ENCODE measurements at regions not wholly inside any gene's neighbourhood (a gene's known extent, or its start where the extent isn't known, plus 50 kb on each side); places are given as distances from the start of the nearest gene placed in this dataset.
"Not testable (repeated sequence)": the region's sequence is repeated elsewhere in the genome, so short reads cannot be mapped to it uniquely, and the experiment has no call there.

DNA sequence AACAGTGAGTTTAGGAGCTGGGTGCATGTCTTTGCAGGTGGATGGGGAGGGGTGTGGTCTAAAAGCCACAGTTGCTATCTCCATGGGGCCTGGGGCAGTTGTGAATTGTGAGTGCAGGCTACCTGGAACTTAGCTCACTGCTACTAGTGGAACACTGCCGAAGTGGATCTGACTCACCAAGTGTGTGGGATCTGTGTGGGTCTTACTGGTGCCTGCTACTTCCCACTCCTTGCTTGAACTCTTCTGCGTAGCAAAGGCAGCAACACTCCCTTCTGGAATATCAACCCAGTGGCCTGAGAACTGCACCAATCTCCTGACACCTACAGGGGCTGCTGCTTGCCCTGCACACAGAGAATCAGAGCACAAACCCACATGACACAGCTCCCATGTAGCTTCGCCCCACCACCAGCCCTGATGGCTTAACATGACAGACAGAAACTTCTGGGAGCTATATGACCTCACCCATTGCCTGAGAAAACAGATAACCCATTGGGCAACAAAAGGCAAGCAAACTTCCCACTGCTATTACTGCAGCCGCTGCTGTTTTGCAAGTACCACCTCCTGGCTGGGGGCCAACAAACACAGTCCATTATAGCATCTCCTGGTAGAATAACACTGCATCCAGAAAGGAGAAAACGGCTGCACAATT, 455.1 kb upstream of the DDX18 start:
- no peak for DNase-seq (ENCODE audit: low read depth)

DNA sequence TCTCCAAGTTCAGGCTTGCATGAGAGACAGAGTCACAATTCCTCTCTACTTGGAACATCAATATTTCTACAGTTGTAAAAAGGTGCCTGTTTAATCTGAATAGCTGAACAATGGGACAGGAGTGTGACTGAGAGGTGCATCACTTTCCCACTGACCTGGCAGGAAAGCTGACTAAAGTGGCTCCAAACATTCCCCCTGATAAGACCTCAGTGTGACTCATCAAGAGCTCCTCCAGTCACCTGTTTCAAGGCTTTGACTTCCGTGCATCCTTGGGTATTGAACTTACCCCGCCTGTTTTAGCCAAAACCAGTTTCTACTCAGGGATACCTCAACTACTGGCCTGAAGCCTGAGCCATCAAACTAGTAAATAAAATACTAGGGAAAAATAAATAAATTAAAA, 453.9 kb upstream of the DDX18 start:
- DNase-seq (ENCODE audit: low read depth): no peak

DNA sequence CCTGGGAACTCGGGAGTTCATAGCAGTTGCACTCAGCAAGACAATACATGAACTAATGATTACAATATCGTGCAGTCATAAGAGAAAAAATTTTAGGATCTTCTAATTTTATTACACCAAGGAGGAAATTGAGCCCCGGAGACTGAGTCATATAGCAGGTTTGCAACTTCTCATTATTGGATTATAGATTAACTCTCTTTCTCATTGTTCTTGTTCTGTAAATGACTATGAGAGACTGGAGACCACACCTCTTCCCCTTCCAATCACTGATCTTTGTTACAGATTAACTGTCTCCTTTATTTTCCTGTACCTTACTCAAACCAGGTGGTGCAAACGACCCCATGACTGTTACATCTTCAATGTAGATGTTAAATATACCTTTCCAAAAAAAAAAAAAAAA, 435.8 kb upstream of the DDX18 start:
- DNase-seq (ENCODE audit: low read depth): no peak

DNA sequence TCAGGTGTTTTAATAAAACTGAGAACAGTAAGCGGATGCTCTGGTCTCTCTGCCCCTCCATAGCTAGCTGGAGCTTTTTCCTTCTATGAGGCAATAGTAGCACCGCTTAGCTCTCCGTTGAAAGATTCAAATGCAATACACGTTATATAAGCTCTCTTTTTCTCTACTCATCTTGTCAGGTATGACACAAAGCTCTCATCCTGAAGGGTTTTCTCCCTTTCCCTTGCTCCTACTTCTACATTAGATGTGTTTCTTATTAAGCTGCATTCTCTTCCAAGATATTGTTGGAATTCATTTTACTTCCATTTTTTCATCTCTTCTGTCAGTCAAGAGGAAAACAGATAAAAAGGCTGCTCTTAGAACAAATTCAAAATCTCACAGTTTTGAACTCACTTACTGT, 434.6 kb upstream of the DDX18 start:
- no peak for DNase-seq (ENCODE audit: low read depth)

DNA sequence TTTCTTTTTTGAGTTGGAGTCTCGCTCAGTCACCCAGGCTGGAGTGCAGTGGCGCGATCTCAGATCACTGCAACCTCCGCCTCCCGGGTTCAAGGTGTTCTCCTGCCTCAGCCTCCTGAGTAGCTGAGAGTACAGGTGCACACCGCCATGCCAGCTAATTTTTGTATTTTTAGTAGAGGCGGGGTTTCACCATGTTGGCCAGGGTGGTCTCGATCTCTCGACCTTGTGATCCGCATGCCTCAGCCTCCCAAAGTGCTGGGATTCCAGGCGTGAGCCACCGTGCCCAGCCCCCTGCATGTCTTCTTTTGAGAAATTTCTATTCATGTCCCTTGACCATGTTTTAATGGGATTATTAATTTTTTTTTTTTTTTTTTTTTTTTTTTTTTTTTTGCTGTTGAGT, 430.5 kb upstream of the DDX18 start:
- DNase-seq (ENCODE audit: low read depth): not testable (repeated sequence)

DNA sequence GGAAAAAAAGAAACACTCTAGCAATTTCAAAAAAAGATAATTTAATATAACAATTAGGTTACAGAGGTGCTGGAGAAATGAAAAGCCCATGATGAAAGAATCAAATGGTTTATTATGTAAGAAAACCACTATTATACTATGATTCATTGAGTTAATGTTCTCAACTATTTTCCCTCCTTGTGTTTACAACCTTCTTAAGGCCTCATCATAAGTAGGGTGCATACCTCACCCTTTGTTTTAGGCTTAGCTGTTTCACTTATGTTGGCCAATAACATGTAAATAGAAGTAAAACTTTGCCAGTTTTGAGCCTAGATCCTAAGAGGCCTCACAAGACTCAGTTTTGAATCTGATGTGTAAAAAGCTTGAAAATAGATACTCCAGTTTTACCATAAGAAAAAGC, 418.3 kb upstream of the DDX18 start:
- DNase-seq (ENCODE audit: low read depth): no peak

DNA sequence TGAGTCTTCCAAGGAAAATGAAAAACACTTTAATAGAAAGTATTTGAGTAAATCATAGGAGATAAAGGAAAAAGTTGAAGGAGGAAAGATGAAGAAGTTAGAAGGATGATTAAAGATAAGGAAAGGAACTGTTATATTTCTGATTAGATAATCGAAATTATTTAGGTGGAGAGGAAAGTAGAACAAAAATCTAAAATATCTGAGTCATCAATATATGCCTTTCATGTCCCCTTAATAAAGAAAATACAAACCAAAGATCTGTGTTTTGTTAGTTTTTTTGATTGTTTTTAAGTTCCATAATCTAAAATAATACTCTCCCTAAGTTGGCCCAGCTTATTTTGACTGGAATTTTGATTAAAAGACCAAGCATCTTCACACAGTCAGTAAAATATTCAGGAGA, 412.9 kb upstream of the DDX18 start:
- DNase-seq (ENCODE audit: low read depth): no peak

DNA sequence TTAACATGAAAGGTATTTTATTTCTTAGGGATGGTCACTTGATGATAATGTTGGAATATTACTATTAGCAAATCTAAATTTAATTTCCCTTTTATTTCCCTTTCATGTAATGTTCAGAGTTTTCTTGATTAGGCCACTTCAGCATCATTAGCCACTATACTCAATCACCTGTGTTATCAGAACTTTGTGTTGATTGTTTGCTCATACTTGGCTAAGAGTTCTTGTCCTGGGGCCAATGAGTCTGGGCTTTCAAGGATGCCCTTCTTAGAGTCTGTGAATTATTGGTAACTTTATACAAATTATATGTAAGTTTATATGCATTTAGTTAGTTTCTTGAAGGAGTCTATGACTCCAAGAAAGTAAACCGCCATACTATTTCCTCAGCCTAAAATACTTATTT, 408.0 kb upstream of the DDX18 start:
- DNase-seq (ENCODE audit: low read depth): no peak

DNA sequence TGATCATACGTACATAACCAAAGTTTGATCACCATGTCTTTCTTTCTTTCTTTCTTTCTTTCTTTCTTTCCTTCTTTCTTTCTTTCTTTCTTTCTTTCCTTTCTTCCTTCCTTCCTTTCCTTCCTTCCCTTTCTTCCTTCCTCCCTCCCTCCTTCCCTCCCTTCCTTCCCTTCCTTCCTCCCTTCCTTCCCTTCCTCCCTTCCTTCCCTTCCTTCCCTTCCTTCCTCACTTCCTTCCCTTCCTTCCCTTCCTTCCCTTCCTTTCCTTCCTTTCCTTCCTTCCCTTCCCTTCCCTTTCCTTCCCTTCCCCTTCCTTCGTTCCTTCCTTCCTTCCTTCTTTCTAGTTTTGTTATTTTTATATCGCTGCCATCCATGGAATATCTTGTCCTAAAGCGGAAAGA, 406.7 kb upstream of the DDX18 start:
- DNase-seq (ENCODE audit: low read depth): no peak

DNA sequence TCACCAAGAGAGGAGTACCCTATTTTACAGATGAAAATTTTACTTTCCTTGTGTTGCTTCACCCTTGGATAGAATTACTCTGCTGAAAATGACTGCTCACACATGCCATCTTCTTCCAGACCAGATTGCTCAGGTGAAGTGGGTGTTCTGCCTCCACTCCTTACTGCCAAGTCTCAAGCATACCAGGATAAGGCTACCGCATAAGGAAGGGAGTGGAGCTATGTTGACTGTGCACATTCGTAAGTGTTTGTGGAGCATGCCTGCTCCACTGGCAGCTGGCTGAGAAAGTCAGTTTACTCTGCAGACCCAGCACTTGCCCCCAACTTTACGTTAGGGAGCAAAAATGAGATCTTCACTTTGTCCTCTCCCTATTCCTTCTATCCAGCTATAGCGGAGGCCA, 405.0 kb upstream of the DDX18 start:
- DNase-seq (ENCODE audit: low read depth): no peak

DNA sequence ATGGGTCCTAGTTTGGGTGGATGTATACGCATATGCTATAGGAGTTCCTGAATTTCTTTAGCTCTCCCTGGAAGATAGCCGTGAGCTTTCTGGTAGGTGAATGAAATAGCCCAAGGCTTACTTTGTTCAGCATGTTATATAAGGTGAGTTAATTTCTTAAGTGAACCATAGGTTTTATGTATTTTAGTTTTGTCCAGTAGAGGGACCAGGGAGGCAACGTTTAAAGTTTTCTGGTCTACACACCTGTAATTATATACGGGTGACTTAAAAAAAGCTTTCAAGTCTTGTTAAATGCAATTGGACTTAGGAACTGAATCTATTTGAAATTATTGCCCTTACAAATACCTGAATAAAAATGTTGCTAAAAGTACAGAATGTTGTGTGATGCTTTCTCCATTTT, 402.5 kb upstream of the DDX18 start:
- no peak for DNase-seq (ENCODE audit: low read depth)

DNA sequence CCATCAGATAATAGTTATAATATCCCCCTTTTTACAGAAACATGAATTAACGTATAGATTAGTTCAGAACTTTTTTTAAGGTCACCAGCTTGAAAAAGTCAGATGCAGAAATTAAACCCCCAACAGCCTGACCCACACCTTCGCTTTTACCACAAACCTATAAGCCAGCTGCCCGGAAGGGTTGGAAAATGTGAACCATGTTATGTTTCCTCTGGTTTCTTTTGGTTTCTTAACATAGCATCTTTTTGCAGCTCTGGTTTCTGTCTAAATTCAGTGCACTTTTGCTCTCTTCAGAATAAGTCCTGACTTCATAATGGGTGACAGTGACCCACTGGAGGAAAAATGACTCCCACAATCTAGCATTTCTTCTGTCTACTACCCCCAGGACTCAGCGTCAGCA, 381.7 kb upstream of the DDX18 start:
- no peak for DNase-seq (ENCODE audit: low read depth)

DNA sequence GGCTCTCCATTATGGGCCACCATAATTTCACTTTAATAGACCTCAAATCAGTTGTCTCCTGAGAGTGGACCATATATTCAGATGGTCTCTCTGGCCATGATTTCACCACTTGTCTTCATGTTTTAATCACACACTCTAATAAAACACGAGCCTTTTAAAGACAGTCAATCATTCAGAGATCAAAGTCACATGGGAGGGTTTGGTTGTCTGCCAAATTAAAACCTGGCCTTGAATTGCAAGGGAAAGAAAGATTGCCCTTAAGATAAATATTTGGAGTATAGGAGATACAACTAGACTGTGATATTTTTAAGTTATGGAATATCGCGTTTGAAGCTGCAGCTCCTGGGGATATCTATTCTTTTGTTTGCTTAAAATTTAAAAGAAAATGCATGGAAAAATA, 377.8 kb upstream of the DDX18 start:
- no peak for DNase-seq (ENCODE audit: low read depth)

DNA sequence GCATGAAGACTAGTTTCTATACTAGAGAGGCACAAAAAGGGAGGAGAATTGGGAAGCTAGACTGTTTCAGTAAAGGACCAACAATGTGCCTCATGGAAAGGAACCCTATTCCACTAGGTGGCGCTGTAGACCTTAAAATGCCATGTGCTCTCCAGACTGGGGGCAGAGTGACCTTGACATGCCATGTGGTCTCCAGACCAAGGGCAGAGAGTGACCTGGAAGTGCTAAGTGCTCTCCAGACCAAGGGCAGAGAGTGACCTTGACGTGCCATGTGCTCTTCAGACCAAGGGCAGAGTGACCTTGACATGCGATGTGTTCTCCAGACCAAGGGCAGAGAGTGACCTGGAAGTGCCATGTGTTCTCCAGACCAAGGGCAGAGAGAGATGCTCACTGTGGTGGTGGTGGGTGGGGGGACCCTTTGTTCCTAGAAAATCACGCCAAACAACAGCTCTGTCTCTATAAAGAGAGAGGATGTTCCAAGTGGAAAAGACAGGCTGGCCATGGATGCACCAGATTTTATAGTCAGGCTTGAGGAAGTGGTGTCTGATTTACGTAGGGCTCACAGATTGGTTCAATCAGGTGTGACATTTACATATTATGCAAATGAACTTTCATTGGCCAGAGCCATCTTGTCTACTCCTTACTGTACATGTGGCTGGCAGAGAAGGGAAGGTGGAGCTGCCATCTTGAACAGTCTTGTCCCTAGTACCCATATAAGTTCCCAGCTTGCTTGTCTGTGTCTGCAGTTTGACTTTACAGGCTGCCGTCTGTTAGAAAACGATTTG, 344.0 kb upstream of the DDX18 start:
- DNase-seq (ENCODE audit: low read depth): no peak

DNA sequence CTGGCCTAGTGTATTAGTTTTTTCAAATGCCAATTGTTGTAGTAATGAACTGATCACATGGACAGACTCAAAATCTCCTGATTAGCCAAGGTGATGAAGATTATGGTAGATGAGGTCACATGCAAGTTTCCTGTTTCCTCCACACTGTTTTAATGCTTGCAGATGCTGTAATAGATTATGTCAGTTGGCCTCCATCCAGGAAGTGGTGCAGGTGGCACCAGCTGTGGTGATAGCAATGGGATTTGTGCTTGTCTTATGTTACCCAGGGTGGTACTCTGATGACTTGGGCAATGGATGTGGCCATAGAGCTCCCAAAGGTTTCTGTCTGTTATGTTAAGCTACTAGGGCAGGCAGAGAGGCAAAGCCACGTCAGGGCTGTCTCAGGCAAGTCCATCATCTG, 332.9 kb upstream of the DDX18 start:
- no peak for DNase-seq (ENCODE audit: low read depth)

DNA sequence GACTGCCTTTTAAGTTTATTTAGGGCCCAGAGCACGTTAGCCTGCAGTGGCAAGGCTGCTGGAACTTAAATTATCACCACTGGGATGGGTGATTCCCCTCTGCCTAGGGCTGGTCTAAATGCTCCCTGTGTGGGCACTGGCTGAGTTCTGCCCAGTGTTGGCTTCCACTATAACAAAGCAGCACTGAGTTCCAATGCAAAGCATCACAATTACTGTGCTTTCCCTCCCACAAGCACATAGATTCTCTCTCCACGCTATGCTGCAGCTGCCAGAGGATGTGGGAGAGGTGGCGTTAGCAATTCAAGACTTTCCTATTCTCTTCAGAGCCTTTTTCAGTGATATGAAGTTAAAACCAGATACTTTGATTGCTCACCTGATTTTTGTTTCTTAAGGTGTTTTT, 328.9 kb upstream of the DDX18 start:
- no peak for DNase-seq (ENCODE audit: low read depth)

DNA sequence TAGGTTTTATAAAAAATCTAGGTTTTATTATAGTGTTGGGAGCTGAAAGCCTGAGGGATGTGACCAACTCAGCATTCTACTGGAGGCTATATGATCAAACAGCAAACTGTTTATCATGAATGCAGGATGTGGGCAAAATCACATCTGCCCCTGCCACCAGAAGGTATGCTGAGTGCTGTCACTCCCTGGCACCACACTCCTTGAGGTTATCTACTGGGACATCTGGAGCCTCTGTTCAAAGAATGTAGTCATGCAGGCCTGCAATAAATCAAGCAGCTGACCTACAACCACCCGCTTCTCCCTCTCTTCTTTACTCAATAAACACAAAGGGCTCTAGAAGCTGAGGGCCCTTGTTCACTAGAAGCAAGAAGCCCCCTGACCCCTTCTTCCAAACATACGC, 328.4 kb upstream of the DDX18 start:
- no peak for DNase-seq (ENCODE audit: low read depth)

DNA sequence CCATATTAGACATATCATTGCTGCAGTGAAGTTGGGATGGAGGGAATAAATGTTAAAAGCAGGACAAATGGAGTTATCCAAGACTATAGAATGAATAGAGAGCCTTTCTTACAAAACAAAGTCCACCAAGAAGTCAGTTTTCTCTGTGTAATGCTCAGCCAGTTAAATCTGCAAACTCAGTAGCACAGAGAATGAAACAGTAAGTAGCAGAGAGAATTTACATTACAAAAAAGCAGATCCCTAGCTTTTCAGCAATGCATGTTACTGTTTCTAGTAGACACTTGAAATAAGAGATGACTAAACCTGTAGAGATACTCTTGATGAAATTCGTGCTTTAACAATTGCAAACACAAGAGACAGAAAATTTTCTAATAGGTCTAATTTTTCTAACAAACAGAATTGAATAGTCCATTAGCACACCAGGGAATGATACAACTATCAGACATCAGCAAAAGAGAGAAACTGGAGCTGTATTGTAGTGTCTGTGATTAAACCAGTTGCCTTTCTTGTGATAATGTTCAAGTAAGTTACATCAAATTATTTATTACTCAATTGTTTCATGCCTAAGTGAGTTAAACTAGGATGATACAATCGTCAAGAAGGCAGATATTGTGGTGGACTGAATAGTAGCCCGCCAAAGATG, 322.2 kb upstream of the DDX18 start:
- no peak for DNase-seq (ENCODE audit: low read depth)

DNA sequence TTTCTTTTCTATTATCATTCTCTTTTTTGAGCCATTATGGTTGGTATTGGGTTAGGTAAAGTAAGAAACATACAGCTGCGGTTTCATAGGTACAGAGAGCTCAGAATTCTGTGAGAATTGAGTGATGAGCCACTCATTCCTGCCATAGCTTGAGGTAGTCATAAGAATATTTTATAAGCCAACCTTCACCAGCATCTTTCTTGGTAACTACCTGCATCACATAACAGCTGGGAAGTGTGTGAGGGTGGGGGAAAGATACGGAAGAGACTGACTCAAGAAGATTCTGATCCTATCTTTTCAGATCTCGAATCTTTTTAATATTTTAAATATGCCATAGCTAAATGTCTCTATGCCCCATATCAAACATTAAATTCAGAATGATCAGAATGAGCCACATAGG, 313.8 kb upstream of the DDX18 start:
- DNase-seq (ENCODE audit: low read depth): no peak

DNA sequence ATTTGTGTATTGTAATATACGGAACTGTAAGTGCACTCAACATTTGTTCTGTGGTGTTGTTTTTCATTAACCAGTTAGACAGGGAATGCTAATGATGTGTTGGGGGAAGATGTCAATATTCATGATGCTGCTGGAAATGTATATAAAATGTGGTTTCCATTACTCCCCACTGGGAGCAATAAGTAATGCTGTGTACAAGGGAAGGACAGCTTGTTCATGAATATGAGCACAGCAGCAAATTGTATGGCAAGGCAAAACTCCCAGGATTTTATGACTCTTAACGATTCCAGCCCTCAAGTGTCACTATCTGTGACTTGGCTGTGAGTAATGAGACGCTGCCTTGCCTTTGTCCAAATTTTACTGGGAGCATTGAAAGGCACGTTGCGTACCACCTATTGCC, 312.4 kb upstream of the DDX18 start:
- no peak for DNase-seq (ENCODE audit: low read depth)

DNA sequence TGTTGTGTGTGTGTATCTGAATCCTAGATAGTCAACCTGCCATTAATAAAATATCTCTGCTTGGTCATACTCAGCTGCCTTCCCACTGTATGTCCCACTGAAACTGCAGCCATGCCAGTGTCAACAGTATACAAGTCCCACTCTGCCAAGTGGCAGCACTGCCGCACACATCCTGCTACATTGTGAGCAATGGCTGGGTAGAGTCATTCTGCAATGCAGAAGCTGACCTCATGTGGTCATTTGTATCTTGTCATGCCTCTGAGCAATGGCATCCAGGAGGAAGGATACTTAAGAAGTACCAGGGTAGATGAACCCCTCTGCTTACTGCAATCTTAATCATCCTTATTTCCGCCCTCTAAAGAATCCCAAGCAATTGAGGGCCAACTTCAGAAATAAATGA, 302.2 kb upstream of the DDX18 start:
- no peak for DNase-seq (ENCODE audit: low read depth)

DNA sequence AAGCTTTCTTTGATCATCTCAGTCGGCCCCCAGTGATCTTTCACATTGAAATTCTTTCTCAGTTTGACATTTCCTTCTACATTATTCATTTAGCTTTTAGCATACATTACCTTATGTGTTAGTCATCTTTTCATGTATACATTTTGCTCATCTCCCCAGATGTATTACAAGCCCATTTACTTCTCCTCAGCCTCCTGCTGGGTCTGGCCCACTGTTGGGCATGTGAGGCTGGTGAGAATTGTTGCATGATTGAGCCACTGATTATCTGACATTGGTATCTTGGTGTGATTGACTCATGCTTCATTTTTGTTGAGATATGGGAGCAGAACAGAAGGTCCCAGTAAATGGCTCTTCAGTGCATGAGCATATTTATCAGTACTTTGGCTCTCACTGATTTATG, 300.1 kb upstream of the DDX18 start:
- no peak for DNase-seq (ENCODE audit: low read depth)

DNA sequence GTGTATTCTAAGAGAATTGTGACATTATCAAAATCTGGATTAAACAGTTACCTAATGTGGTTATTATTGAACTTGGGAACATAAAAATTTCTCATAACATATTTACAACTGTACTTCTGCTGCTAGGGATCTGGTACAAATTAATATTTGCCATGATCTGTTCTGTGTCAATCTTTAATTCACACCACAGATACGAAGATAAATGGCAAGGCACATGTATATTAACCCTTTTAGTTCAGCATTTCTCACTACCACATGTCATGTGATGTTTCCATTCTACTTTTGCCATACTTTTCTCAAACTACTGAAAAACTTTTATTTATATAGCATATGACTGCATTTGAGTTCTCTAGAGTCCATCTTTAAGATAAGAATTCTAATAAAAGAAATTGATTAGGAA, 295.3 kb upstream of the DDX18 start:
- no peak for DNase-seq (ENCODE audit: low read depth)

DNA sequence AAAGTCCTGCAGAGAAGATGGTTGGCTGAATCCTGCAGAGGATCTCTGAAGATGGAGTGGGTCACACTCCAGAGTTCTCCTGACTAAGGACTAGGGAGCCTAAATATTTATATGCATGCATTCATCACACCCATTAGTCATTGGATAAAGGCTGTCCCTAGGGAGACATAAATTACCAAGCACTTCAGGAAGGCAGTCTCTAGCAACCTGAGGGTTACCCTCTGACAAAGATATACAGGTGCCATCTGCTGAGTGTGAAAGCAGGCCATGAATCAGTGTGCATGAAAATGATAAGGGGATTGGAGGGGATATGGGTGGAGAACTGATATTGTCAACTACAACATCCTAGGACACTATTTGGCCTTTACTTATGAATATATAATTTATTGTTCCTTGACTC, 294.8 kb upstream of the DDX18 start:
- DNase-seq (ENCODE audit: low read depth): no peak
